ENCODE measurements at regions not wholly inside any gene's neighbourhood (a gene's known extent, or its start where the extent isn't known, plus 50 kb on each side); places are given as distances from the start of the nearest gene placed in this dataset.

DNA sequence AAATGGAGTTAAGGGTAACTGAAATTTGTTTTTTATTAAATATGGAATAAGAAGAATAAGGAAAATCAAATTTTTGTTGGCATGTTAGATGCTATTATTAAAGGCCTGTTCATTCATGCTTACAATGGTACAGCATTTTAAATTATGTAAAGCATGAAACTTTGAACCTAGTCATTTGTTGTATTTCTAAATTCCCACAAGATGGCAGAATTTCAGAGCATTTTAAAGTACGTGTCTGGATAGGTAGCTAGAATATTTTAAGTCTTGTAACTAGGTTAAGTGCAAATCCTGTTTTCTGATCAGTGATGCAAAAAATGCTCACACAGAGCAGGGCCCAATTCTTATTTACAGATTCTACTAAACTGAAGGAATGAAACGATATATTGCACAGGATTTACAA lies 585.6 kb upstream of the MIS18BP1 start:
- no peak overlapping the region for H3K4me3 ChIP-seq (ENCODE audit: low read depth, low read length)
- H3K36me3 ChIP-seq (ENCODE audit: control insufficient read depth, insufficient read depth, low read length) = no peaks in the 10 kb centered on the region
- DNase-seq (ENCODE audit: low read depth) = no peak
- H3K27me3 ChIP-seq (ENCODE audit: control insufficient read depth, insufficient read depth, low read length) = no peaks in the 10 kb centered on the region
- TF ChIP-seq, protein P1, sequence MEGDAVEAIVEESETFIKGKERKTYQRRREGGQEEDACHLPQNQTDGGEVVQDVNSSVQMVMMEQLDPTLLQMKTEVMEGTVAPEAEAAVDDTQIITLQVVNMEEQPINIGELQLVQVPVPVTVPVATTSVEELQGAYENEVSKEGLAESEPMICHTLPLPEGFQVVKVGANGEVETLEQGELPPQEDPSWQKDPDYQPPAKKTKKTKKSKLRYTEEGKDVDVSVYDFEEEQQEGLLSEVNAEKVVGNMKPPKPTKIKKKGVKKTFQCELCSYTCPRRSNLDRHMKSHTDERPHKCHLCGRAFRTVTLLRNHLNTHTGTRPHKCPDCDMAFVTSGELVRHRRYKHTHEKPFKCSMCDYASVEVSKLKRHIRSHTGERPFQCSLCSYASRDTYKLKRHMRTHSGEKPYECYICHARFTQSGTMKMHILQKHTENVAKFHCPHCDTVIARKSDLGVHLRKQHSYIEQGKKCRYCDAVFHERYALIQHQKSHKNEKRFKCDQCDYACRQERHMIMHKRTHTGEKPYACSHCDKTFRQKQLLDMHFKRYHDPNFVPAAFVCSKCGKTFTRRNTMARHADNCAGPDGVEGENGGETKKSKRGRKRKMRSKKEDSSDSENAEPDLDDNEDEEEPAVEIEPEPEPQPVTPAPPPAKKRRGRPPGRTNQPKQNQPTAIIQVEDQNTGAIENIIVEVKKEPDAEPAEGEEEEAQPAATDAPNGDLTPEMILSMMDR (IDR thresholded peaks at IDR 0.05; ENCODE audit: insufficient read depth, low read length, poor library complexity, severe bottlenecking) = peak; percentile 20

GRCh38 chr14:45819107-45819506 lies 566.1 kb upstream of the MIS18BP1 start:
- no peaks in the 10 kb centered on the region for H3K27me3 ChIP-seq (ENCODE audit: control insufficient read depth, insufficient read depth, low read length)
- no peak for DNase-seq (ENCODE audit: low read depth)
- no peak overlapping the region for H3K4me3 ChIP-seq (ENCODE audit: low read depth, low read length)
- no peaks in the 10 kb centered on the region for H3K36me3 ChIP-seq (ENCODE audit: control insufficient read depth, insufficient read depth, low read length)
- TF ChIP-seq, protein P1 (IDR thresholded peaks at IDR 0.05; ENCODE audit: insufficient read depth, low read length, poor library complexity, severe bottlenecking) = no peak

- TF ChIP-seq, protein P1 (IDR thresholded peaks at IDR 0.05; ENCODE audit: insufficient read depth, low read length, poor library complexity, severe bottlenecking) = no peak
- Histone ChIP-seq H3K36me3 (ENCODE audit: control insufficient read depth, insufficient read depth, low read length) (no peaks in the 10 kb centered on the region), H3K4me3 (ENCODE audit: low read depth, low read length) (no peak overlapping the region), H3K27me3 (ENCODE audit: control insufficient read depth, insufficient read depth, low read length) (no peaks in the 10 kb centered on the region)
- no peak for DNase-seq (ENCODE audit: low read depth)
These were observed 558.2 kb upstream of the MIS18BP1 start for GRCh38 chr14:45811155-45811554.

- no peak for DNase-seq (ENCODE audit: low read depth)
- no peak overlapping the region for H3K4me3 ChIP-seq (ENCODE audit: low read depth, low read length)
- no peaks in the 10 kb centered on the region for H3K27me3 ChIP-seq (ENCODE audit: control insufficient read depth, insufficient read depth, low read length)
- TF ChIP-seq, protein P1 (IDR thresholded peaks at IDR 0.05; ENCODE audit: insufficient read depth, low read length, poor library complexity, severe bottlenecking) = peak; percentile 44
- H3K36me3 ChIP-seq (ENCODE audit: control insufficient read depth, insufficient read depth, low read length) = no peaks in the 10 kb centered on the region
These were observed 557.3 kb upstream of the MIS18BP1 start for GRCh38 chr14:45810152-45810872.

DNA sequence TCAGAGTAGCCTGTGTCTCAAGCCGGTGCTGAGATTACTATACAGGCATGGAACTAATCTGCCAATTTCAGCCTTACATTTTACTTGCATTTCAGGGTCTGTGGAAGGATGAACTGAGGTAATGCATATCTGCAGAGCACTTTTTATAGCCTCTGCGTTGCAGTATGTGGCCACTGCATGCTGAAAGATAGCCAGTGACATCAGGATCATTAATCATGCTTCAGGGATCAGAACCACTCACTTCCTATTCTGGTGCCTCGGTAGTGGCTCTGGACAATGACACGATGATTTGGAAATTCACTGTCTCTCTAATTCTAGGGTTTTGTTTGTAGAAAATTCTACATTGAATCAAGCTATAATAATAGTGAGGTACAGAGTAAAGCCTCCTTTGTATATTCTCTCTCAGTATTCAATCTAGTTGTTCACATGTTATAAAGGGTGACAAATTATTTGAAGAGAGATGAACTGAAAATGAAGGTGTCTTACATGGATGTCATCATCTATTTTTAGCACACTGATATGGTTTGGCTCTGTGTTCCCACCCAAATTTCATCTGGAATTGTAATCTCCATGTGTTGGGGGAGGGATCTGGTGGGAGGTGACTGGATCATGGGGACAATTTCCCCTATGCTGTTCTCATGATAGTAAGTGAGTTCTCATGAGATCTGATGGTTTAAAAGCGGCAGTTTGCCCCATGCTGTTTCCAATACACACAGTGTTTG lies 554.3 kb upstream of the MIS18BP1 start:
- no peak for DNase-seq (ENCODE audit: low read depth)
- no peaks in the 10 kb centered on the region for H3K27me3 ChIP-seq (ENCODE audit: control insufficient read depth, insufficient read depth, low read length)
- TF ChIP-seq, protein P1 (IDR thresholded peaks at IDR 0.05; ENCODE audit: insufficient read depth, low read length, poor library complexity, severe bottlenecking) = no peak
- H3K4me3 ChIP-seq (ENCODE audit: low read depth, low read length) = no peak overlapping the region
- H3K36me3 ChIP-seq (ENCODE audit: control insufficient read depth, insufficient read depth, low read length) = no peaks in the 10 kb centered on the region

All from kidney epithelial cell (primary cell).